ENCODE measurements at regions not wholly inside any gene's neighbourhood (a gene's known extent, or its start where the extent isn't known, plus 50 kb on each side); places are given as distances from the start of the nearest gene placed in this dataset.

DNA sequence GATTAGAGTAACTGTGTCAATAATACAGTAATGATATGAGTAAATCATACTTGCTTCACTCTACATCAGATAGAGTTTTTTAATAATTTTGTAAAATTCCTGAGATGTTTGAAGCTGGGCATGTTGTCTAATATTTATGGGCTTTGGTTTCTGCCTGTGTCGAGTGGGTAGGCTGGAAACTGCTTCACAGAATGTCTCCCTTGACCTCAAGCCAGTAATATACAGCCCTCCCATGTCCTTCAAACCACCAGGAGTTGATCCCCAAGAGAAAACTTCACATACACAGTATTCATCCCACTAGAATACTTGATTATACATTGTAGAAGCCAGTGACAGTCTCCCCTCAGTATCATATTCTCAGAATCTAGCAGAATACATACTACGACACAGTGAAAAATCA, 284.8 kb upstream of the TENM3 start:
- Histone ChIP-seq H3K4me3 (replicated peaks; ENCODE audit: insufficient read depth, low read length) (no peak overlapping the region), H3K27ac (replicated peaks) (no peak overlapping the region)
- no peak for DNase-seq (ENCODE audit: low read depth in 1 of 2, low spot score in 1 of 2)

DNA sequence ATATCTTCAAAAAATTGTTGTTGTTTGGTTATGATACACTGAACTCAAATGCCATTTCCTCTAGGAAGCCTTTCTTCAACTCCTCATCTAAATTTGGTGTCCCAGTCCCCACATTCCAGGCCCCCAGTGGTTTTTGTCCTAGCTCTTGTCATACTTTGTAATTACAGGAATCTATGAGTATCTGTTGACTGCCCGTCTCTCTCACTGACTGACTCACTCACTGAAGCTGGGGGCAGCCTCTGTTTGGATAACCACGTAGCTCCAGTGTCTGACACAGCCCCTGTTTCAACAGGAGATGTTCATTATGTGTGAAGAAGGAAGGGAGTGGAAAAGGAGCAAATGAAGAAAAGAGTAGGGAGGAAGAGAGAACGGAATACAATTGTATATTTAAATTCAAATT, 284.1 kb upstream of the TENM3 start:
- TF ChIP-seq, protein P1, sequence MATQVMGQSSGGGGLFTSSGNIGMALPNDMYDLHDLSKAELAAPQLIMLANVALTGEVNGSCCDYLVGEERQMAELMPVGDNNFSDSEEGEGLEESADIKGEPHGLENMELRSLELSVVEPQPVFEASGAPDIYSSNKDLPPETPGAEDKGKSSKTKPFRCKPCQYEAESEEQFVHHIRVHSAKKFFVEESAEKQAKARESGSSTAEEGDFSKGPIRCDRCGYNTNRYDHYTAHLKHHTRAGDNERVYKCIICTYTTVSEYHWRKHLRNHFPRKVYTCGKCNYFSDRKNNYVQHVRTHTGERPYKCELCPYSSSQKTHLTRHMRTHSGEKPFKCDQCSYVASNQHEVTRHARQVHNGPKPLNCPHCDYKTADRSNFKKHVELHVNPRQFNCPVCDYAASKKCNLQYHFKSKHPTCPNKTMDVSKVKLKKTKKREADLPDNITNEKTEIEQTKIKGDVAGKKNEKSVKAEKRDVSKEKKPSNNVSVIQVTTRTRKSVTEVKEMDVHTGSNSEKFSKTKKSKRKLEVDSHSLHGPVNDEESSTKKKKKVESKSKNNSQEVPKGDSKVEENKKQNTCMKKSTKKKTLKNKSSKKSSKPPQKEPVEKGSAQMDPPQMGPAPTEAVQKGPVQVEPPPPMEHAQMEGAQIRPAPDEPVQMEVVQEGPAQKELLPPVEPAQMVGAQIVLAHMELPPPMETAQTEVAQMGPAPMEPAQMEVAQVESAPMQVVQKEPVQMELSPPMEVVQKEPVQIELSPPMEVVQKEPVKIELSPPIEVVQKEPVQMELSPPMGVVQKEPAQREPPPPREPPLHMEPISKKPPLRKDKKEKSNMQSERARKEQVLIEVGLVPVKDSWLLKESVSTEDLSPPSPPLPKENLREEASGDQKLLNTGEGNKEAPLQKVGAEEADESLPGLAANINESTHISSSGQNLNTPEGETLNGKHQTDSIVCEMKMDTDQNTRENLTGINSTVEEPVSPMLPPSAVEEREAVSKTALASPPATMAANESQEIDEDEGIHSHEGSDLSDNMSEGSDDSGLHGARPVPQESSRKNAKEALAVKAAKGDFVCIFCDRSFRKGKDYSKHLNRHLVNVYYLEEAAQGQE (IDR thresholded peaks at IDR 0.05; ENCODE audit: insufficient replicate concordance, low read depth), result no peak
- TF ChIP-seq POLR2AphosphoS5 (IDR thresholded peaks at IDR 0.05; ENCODE audit: low read depth) (no peak), SPI1 (IDR thresholded peaks at IDR 0.05; ENCODE audit: borderline replicate concordance, low read depth) (no peak), GABPA (IDR thresholded peaks at IDR 0.05; ENCODE audit: low read depth) (no peak)
- TF ChIP-seq, protein P2, sequence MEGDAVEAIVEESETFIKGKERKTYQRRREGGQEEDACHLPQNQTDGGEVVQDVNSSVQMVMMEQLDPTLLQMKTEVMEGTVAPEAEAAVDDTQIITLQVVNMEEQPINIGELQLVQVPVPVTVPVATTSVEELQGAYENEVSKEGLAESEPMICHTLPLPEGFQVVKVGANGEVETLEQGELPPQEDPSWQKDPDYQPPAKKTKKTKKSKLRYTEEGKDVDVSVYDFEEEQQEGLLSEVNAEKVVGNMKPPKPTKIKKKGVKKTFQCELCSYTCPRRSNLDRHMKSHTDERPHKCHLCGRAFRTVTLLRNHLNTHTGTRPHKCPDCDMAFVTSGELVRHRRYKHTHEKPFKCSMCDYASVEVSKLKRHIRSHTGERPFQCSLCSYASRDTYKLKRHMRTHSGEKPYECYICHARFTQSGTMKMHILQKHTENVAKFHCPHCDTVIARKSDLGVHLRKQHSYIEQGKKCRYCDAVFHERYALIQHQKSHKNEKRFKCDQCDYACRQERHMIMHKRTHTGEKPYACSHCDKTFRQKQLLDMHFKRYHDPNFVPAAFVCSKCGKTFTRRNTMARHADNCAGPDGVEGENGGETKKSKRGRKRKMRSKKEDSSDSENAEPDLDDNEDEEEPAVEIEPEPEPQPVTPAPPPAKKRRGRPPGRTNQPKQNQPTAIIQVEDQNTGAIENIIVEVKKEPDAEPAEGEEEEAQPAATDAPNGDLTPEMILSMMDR (IDR thresholded peaks at IDR 0.05; ENCODE audit: insufficient read depth, low read length), result no peak
- no peak for DNase-seq (ENCODE audit: low read depth in 1 of 2, low spot score in 1 of 2)
- Histone ChIP-seq H3K27me3 (ENCODE audit: insufficient read depth, poor library complexity, severe bottlenecking) (no peaks in the 10 kb centered on the region), H3K4me3 (replicated peaks; ENCODE audit: insufficient read depth, low read length) (no peak overlapping the region), H3K27ac (replicated peaks) (no peak overlapping the region)

More for the DNA sequence above, 284.8 kb upstream of the TENM3 start:
- H3K27me3 ChIP-seq (ENCODE audit: insufficient read depth, poor library complexity, severe bottlenecking), result no peaks in the 10 kb centered on the region
- TF ChIP-seq POLR2AphosphoS5 (IDR thresholded peaks at IDR 0.05; ENCODE audit: low read depth) (no peak), SPI1 (IDR thresholded peaks at IDR 0.05; ENCODE audit: borderline replicate concordance, low read depth) (no peak), GABPA (IDR thresholded peaks at IDR 0.05; ENCODE audit: low read depth) (no peak)
- TF ChIP-seq, protein P1 (IDR thresholded peaks at IDR 0.05; ENCODE audit: insufficient replicate concordance, low read depth), result no peak
- TF ChIP-seq, protein P2 (IDR thresholded peaks at IDR 0.05; ENCODE audit: insufficient read depth, low read length), result no peak

DNA sequence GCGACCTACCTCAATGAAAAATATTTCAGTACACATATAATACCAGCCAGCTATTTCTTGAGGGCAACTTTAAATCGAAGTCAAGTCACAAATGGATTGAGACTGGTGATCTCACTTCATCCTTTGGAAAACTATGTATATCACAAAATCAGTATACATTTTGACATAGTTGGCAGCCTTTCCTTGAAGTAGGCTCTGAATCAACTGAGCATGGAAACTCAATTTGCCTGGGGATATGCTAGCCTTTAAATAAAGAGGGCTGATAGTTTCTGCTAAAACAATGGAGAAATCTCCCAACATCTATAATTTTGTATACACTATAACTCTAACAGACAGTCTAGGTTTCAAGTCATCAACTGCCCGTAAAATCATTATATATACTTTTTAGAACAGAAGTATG, 282.8 kb upstream of the TENM3 start:
- no peak overlapping the region for H3K4me3 ChIP-seq (replicated peaks; ENCODE audit: insufficient read depth, low read length)
- no peaks in the 10 kb centered on the region for H3K27me3 ChIP-seq (ENCODE audit: insufficient read depth, poor library complexity, severe bottlenecking)
- TF ChIP-seq, protein P2 (IDR thresholded peaks at IDR 0.05; ENCODE audit: insufficient read depth, low read length), result no peak
- TF ChIP-seq SPI1 (IDR thresholded peaks at IDR 0.05; ENCODE audit: borderline replicate concordance, low read depth) (no peak), GABPA (IDR thresholded peaks at IDR 0.05; ENCODE audit: low read depth) (no peak), POLR2AphosphoS5 (IDR thresholded peaks at IDR 0.05; ENCODE audit: low read depth) (no peak)
- TF ChIP-seq, protein P1 (IDR thresholded peaks at IDR 0.05; ENCODE audit: insufficient replicate concordance, low read depth), result no peak
- no peak overlapping the region for H3K27ac ChIP-seq (replicated peaks)
- DNase-seq (ENCODE audit: low read depth in 1 of 2, low spot score in 1 of 2), result no peak

Measured in HL-60 (cell line).